HG03039 (cell line): ENCODE measurements at regions not wholly inside any gene's neighbourhood (a gene's known extent, or its start where the extent isn't known, plus 50 kb on each side); places are given as distances from the start of the nearest gene placed in this dataset.
"Not testable (repeated sequence)": the region's sequence is repeated elsewhere in the genome, so short reads cannot be mapped to it uniquely, and the experiment has no call there.

Source experiments
- ATAC-seq: cut with Tn5 transposase; IDR thresholded peaks from one replicate; pipeline ENCODE4 v1.9.1; 2021; ENCODE audit warnings: mild to moderate bottlenecking, moderate library complexity; ENCODE audit not compliant: unreplicated experiment

- no peak for ATAC-seq
Measured at GRCh38 chr18:73079920-73080319, 212.1 kb upstream of the NETO1 start.

- ATAC-seq: no peak
Measured at GRCh38 chr18:73060666-73061288, 193.0 kb upstream of the NETO1 start.

- no peak for ATAC-seq
Measured at GRCh38 chr18:73059280-73059679, 191.5 kb upstream of the NETO1 start.

- no peak for ATAC-seq
Measured at GRCh38 chr18:73047688-73048087, 179.9 kb upstream of the NETO1 start.

- ATAC-seq: no peak
Measured at GRCh38 chr18:73045037-73045436, 177.2 kb upstream of the NETO1 start.

GRCh38 chr18:73043611-73044010 lies 175.8 kb upstream of the NETO1 start:
- no peak for ATAC-seq

GRCh38 chr18:73043211-73043610 lies 175.4 kb upstream of the NETO1 start:
- no peak for ATAC-seq

- no peak for ATAC-seq
Measured at GRCh38 chr18:73040247-73040646, 172.5 kb upstream of the NETO1 start.

GRCh38 chr18:73038336-73038735 lies 170.5 kb upstream of the NETO1 start:
- no peak for ATAC-seq

GRCh38 chr18:73023975-73024374 lies 156.2 kb upstream of the NETO1 start:
- ATAC-seq: no peak

- ATAC-seq: no peak
Measured at GRCh38 chr18:73009691-73010090, 141.9 kb upstream of the NETO1 start.

- ATAC-seq: no peak
Measured at GRCh38 chr18:73007915-73008308, 140.1 kb upstream of the NETO1 start.

GRCh38 chr18:73007195-73007914 lies 139.6 kb upstream of the NETO1 start:
- no peak for ATAC-seq

GRCh38 chr18:73006331-73006730 lies 138.5 kb upstream of the NETO1 start:
- ATAC-seq: no peak

- ATAC-seq: no peak
Measured at GRCh38 chr18:73004260-73004659, 136.5 kb upstream of the NETO1 start.

GRCh38 chr18:72999971-73000607 lies 132.3 kb upstream of the NETO1 start:
- ATAC-seq: no peak

- no peak for ATAC-seq
Measured at GRCh38 chr18:72995558-72995957, 127.8 kb upstream of the NETO1 start.

GRCh38 chr18:72993250-72993649 lies 125.5 kb upstream of the NETO1 start:
- no peak for ATAC-seq

GRCh38 chr18:72991379-72991778 lies 123.6 kb upstream of the NETO1 start:
- ATAC-seq: no peak

- not testable (repeated sequence) for ATAC-seq
Measured at GRCh38 chr18:72987570-72987969, 119.8 kb upstream of the NETO1 start.

- ATAC-seq: no peak
Measured at GRCh38 chr18:72986103-72986502, 118.3 kb upstream of the NETO1 start.

- no peak for ATAC-seq
Measured at GRCh38 chr18:72985686-72986085, 117.9 kb upstream of the NETO1 start.
